DND-41 (cell line): ENCODE measurements at regions not wholly inside any gene's neighbourhood (a gene's known extent, or its start where the extent isn't known, plus 50 kb on each side); places are given as distances from the start of the nearest gene placed in this dataset.

Experiments used
- CTCF ChIP-seq: IDR thresholded peaks from 2 replicates; pipeline ENCODE4 v1.5.1; 2012; ENCODE audit warnings: borderline replicate concordance, low read length, moderate library complexity, mild to moderate bottlenecking; ENCODE audit not compliant: poor library complexity, severe bottlenecking; ENCODE audit errors: extremely low read depth
- EZH2 ChIP-seq: IDR thresholded peaks from 3 replicates; pipeline ENCODE4 v1.6.1; 2012; ENCODE audit warnings: borderline replicate concordance, low read depth, mild to moderate bottlenecking, moderate library complexity, low read length, inconsistent platforms; ENCODE audit not compliant: severe bottlenecking

GRCh38 chr9:79089054-79089560 lies 482.7 kb upstream of the TLE4 start:
- TF ChIP-seq CTCF = no peak
- no peak for TF ChIP-seq EZH2
